Retina (tissue), 1 donor: ENCODE measurements at regions not wholly inside any gene's neighbourhood (a gene's known extent, or its start where the extent isn't known, plus 50 kb on each side); places are given as distances from the start of the nearest gene placed in this dataset.

Source experiments
- DNase-seq: peaks from one replicate; pipeline ENCODE4 v3.0.0-alpha.2; 2016

DNA sequence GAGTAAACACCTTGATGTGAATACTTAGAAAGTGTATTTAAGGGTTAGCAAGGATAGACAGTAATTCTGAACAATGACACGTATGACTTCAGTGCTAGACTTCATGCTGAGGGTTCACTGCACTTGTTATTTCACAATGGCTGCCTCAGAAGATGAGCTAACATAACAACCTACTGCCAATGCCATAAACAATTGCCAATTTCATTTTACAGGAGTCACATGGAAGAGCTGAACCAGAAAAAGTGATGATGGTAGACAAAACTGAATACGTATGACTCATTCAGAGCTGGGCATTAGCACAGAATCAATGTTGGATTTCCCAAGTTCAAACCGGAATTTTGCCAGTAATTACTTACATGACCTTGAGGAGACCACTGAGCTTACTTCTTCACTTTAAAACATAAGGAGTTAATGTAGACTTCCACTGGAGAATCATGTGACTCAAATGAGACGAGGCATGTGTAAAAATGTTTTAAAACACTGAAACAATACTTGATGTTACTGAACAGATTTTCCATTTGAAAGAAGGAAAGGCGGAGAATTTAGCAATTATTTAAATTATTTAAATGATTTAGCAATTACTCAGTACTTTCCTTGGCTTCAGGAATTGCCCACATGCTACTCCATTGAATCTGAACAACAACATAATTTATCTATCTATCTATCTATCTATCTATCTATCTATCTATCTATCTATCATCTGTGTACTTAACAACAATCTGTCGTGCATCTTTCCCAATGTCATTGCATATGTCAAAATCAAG, 868.5 kb upstream of the SLIT2 start:
- DNase-seq, result no peak

DNA sequence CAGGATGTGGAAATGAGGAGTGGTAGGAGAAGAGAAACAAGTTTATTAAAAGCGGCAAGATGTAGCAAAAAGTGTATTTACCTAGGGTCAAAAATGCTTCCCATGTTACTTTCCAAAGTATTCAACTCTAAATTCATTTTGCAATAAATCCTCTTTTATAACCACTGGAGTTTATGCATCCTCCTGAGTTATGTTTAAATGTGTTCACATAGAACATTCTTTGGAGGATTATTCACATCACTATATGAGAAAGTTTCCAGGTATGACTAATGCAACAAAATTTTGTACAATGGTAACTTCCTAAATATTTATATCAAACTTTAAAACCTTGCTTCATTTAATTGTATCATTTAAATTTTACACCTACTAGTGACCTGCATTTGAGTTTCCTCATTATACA, 870.6 kb upstream of the SLIT2 start:
- DNase-seq, result no peak

DNA sequence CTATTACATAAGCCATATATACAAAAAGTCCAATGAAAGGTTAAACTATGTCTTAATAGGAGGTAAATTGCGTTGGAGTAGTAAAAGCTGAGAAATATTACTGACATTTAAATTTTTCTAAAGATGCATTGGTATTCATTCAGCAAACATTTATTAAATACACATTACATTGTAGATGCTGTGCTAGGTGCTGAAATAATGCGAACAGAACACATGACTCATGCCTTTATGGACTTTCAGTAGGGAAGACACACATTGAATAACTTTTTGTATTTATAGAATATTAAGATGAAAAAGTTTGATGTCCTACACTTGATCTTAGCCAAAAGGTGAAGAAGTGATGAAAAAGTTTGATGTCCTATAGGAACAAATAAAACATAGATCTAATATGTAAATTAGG, 871.1 kb upstream of the SLIT2 start:
- DNase-seq, result no peak

DNA sequence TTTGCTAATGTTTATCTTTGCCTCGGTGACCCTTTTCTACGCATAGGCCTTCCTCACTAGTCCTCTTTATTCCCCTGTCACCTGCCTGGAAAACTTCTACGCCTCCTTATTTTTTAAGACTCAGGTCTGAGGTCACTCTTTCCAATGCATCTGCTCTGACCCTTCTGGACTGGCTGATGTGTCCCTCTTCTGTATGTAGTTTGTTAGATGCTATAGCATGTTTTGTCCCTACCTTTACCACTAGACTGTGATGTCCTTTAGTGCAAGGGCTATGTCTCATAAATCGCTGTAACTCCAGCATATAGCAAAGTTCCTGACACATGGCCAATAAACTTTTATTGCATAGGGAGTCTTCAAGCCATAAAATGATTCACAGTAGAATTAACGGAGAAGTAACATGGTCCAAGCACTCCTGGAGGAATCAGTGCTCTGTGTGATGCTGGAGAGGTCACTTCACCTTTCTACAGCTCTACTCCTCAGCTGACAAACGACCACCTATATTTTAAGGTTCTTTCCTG, 872.5 kb upstream of the SLIT2 start:
- DNase-seq, result no peak

DNA sequence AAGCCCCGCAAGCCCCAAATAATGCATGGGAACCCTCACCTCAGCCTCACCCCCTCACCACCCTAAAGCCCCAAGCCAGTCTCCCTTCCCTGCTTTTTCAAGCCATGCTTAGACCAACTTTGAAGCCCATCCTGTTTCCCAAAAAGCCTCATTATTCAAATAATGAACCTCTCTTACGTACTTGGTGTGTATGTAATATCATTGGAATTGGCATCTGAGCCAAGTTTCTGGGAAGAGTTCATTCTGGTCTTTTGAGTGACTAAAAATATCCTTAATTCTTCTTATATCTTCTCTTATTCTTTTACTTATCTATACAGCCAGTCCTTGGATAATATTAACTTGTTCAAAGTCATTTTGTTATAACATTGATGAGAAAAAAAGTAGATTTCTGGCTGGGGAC, 875.8 kb upstream of the SLIT2 start:
- no peak for DNase-seq

DNA sequence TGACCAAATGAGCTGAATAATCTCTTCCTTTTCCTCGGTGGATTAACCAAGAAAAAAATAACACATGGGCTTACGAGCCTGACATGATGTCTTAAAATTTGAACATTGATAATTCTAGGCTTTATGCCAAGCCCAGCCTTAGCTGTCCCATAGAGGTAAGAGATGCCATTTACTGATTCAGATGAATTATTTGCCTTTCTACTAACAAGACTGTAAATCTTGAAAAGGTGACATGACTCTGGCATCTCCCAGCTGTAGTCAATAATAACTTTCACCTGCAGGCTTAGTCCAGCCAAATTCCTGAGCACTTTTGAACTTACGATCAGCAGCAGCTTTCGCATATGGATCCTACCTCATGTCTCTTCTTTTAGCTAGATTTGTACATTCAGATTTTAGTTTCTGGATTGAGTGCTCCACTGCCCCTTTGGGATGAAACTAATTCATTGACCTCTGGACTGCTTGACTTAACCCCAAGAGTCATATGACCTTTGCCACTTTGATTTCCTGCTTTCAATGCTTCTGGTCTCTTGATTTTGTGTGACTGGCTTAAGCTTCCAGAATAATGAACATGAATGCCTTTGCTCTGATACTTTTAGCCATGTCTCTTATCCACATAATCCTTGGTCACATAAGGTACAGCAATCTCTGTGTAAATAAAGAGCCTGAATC, 876.4 kb upstream of the SLIT2 start:
- DNase-seq, result no peak

DNA sequence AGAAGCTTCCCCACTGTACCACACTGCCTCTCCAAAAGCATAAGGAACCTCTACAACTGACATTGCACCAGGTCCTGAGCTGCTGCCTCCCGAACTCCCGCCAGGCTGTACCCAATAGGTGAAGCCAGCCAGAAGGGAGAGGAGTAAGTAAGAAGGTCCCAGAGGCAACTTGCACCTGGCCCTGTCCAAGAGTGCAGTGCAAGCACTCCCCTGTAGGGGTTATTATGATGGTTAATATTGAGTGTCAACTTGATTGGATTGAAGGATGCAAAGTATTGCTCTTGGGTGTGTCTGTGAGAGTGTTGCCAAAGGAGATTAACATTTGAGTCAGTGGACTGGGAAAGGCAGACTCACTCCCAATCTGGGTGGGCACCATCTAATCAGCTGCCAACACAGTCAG, 879.3 kb upstream of the SLIT2 start:
- no peak for DNase-seq

DNA sequence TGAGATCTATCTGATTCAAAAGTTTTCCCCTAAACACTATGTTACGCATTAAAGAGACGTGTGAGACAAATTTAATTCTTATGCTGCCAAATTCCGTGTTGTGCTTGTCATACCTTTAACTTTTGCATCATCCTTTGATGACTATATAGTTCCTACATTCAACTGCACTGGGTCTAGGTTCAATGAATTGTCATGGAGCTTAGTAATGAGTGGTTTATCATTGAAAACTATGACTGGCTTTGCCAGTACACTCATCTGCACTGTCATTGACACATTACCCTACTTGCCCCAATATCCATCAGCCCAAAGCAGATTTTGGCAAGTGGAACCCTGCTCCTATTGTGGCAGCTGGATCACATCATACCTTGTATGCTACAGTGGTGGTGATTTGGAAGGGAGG, 882.9 kb upstream of the SLIT2 start:
- DNase-seq, result no peak

DNA sequence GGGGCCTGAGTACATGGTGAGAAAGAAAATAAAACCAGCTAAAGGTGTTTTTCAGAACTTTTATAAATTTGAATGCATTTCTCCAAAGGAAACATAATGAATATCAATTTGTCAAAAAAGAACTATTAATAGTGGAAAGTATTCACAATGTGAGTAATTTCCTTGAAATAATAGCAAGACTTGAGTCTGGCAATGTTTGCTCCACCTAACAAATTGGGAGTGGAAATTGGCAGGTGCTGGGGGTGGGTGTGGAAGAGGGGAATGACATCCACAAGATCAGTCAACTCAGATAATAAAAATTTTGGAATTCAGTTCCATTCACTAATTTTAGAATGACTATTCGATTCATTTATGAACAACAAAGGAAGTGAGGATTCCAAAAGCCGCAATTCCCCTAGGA, 884.8 kb upstream of the SLIT2 start:
- no peak for DNase-seq

DNA sequence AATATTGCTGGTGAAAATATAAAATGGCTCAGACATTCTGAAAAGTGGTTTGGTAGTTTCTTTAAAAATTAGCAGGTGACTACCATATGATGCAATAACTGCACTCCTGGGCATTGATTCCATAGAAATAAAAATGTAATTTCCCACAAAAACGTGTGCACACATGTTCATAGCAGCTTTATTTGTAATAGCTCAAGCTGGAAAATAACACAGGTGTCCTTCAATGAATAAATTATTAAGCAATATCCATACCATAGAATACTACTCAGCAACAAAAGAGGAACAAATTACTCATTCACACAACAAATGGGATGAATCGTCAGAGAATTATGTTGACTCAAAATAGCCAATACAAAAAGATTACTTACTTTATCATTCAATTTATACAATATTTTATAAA, 893.7 kb upstream of the SLIT2 start:
- DNase-seq, result no peak

DNA sequence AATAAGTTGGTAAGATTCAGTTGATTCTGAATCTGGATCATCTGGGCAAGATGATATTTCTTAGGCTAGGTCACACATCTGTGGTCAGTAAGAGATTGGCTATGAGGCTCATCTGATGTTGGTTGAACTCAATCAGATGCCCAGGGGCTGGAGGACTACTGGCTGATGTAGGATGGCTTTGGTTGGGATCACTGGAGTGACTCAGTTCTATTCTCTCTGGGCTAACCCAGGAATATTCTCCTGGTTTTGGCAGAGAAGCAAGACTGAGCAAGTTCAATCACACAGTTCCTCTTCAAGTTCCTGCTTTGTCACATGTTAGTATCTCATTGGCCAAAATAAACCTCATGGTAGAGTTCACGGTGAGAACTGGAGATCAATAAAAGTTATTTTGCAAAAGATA, 902.3 kb upstream of the SLIT2 start:
- no peak for DNase-seq

DNA sequence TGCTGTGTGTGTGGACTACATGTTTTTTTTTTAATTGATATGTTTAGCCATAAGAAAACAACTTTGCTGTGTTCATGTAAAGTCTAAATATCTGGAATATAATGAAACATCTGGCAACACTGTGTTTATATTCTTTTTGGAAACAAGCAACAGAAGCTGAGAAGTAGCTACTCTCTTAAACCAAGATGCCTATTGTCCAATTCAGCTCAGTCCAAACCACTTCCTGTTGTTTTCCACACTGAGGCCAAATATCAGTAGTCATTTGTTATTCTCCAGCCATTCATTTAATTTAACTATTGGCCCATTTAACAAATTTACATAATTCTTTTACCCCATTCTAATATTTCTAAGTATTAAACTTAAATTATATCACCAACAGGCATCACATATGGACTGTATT, 903.0 kb upstream of the SLIT2 start:
- no peak for DNase-seq

DNA sequence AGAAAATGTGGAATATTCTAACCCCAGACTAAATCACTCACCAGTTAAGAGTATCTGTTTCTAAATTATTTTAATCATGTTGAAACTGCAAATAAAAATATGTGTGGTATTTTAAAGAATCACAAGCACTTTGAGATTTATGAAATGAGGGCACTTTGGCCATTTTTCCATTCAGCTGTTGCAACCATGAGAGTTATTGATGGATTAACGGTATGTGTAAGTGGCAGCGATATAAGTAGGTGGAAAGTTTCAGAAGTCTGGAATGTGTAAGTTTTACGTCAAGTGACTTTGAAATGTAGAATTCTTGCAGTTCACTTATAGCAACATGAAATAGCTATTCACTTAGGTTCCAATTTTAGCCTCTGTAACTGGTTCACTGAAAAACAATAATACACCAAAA, 905.1 kb upstream of the SLIT2 start:
- DNase-seq, result no peak

DNA sequence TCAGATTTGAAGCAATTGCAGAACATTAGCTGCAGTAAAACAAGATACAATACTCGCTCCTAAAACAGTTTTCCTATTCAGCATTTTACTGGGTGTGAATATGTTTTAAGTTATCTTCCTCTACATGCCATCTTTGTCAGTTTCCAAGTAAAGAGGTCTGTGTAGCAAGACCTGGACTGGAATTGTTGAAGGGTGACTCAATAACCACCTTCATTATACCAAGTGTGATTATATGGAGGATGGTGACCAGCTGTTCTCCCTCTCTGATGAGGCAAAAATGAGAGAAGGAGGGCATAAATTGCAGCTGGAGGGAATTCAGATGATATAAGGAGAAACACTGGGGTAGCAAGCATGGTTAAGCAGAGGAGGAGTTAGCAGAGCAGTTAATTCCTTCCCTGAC, 922.1 kb upstream of the SLIT2 start:
- DNase-seq, result no peak

DNA sequence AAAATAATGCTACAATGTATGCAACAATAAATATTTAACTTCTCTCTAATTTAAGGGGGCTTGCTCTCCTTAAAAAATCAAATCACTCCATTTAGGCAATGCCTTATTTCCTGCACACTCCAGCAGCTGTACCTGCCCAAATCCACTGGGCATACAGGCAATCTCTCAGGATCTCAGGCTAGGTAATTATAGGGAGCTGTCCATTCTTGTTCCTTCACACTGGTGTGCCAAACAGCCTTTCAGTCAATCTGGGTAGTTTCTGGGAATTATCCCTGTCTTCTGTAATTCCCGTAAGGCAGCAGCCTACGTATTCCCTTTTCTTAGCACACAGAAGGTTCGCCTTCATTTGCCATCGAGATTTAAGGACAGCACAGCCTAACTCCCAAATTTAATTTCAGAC, 922.6 kb upstream of the SLIT2 start:
- DNase-seq, result no peak

DNA sequence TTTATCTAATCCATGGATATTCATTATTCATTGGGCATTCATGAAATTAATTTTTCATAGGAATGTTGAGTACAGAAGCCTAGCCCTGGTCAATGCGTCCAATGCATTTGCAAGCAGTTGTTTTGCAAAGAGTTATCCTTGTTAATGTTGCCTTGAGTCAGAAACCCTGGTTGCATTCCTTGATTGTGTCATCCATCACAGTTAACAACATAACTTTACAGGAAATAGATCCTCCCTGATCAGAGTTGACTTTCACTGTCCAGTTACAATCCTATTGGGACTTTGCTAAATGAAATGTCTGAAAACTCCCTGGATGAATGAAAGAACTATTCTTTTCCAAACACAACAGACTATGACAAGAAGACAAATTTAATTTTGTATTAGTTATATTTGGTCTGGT, 924.3 kb upstream of the SLIT2 start:
- DNase-seq, result no peak

DNA sequence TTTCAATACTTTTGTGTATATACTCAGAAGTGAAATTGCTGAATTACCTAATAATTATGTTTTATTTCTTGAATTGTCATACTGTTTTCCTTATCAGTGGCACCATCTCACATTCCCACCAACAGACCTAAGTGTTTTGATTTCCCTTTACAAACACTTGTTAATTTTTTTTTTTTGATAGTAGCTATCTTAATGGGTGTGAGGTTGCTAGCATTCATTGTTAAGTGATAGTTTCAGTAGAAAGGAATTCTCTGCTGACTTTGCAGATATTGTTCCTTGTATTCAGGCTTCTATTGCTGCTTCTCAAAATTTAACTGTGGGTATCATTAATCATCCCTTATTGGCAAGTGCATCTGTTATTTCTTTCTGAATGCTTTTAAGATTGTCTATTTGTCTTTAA, 927.5 kb upstream of the SLIT2 start:
- no peak for DNase-seq

DNA sequence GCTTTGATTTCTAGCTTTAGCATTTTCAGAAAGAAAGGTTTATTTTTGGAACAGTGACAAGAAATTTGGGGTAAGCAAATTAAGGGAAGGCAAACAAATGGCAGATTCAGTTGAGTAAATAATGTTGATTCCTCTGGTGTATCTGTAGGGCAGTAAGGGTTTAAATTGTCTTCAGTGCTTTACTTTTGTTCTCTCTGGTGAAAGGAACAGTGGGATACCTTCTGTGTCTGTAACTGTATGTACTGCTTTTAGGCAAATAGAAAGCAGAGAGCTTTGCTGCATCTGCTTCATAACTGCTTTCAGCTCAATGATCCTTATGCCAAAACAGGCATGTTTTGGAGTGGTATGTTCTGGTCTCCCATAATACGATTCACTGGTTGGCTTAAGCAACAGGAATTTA, 932.1 kb upstream of the SLIT2 start:
- no peak for DNase-seq

DNA sequence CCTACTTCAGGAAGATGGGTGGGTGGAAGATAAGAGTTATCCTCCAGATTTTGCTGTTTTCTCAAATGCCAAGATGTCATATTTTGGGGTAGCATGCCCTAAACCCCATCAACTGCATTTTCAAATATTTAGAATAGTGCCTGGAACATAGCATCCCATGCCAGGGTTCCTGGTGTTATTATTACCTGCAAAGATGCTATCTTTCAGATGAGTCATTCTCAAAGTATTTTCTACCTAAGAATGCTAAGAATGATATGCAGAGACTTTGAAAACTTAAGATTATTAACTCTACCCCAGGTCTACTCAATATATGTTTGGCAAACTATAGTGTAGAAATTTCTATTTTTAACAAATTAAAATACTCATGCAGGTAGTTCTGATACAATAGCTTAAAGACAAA, 934.3 kb upstream of the SLIT2 start:
- no peak for DNase-seq

DNA sequence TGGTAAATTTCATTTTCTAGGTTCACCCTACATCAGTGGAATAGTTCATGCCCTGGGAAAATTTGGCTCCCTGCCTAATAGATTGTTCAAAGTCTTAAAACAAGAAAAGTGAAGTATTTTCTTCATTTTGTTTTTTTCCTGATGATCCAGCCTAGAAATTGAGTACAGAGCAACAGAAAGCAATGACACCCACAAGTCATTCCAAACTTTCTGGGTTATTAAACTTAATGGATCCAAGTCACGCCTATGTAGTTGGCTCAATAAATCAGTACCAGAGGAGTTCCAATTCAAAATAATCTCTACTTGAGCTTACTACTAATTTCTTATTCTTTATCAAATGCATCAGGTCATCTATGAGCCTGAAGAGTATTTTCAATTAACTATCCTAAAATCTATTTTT, 937.6 kb upstream of the SLIT2 start:
- no peak for DNase-seq

DNA sequence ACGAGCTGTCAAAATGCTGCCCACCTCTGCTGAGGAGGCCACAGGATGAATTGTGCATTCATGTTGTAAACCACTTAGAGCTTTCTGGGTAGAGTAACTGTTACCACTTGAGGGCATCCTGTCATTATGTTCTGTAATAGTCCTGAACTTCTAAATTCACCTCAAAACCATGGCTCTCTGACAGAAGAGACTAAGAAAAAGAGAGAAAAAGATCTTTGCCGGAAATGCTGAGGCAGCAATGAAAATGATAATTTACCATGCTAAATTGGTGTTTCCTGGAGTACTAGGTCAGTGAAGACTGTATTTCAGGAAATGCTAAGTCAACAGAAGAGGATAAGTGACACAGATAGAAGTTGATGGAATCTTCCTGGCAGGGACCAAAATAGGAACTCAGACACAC, 942.3 kb upstream of the SLIT2 start:
- DNase-seq, result no peak

DNA sequence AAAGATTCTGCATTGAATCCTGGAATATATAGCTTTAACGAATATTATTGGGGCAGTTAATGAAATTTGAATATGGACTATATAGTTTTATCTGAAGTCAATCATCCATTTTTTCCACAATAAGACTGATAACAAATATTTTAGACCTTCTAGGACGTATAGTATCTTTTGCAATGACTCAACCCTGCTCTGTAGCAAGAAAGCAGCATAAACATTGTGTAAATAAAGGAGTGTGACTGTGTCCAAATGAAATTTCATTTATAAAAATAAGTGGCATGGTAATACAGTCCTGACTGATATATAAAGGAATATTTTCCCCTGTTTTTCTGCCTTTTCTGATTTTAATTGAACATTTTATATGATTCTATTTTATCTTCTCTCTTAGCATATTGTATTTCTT, 947.7 kb upstream of the SLIT2 start:
- no peak for DNase-seq

DNA sequence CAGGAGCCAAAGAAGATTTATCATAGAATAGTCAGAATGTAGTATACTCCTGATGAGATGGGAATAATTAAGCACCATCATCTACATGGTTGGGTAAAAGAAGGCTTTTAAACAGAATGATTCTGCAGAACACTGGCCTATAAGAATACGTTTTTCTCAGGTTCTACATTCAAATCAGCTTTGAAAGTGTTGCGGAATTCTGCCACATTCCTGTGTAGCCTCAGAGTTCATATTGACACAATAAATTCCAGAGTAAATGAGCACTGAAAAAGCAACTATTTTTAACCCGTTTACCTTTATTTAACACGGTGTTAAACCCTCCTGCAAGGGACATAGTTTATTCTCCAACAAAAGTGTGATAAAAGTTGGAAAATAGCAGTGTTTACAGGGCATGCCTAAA, 950.2 kb upstream of the SLIT2 start:
- DNase-seq, result no peak

DNA sequence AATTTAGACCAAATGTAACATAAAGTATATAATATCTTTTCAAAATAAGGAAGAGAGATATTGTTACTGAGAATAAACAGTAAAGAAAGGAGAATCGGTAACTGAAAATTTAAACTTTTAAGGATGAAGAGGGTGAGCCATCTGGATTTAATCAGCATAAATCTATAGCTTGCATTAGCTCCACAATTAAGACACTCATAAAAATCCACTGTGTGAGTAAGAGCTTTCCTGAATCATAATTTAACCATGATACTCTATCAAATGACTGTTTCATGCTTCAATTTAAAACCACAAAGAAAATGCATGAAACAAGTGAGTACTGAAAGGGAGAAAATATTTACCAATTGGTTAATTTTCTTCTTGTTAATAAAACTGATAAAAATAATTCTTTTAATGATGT, 951.5 kb upstream of the SLIT2 start:
- no peak for DNase-seq

DNA sequence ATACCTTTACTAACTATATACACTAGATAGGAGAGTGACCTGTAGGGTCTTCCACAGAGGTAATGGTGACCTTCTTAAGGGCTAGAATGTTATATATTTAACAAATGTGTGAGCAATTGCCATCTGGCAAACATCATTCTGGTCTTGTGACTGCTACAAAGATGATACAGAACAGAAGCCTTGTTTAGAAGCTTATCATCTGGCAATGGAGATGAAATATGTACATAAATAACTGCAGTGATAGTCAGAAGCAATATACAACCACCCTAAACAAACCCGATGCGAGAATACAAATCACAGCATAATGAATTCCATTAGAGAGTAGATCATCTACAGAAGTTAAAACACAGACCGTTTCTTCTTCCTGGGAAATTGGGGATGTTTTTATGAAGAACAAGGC, 952.7 kb upstream of the SLIT2 start:
- no peak for DNase-seq
